Activated CD4-positive, alpha-beta memory T cell treated with anti-CD3 and anti-CD28 coated beads, Interleukin-2, amount 10 ng/mL, durations not matched to agents 7 days and 5 days (primary cell): ENCODE measurements at regions not wholly inside any gene's neighbourhood (a gene's known extent, or its start where the extent isn't known, plus 50 kb on each side); places are given as distances from the start of the nearest gene placed in this dataset.
"Not testable (repeated sequence)": the region's sequence is repeated elsewhere in the genome, so short reads cannot be mapped to it uniquely, and the experiment has no call there.

ENCODE experiments used
- CTCF ChIA-PET: fragments of 350-600 bp; sonication (Branson Sonifier 250); formaldehyde crosslinking; loops from one replicate; lab custom pipeline; 2021; ENCODE audit warnings: antibody characterized with exemption, inconsistent platforms; lab: Charles Lee
- POLR2A ChIA-PET: fragments of 350-600 bp; sonication (Branson Sonifier 250); formaldehyde crosslinking; loops from one replicate; lab custom pipeline; 2021; ENCODE audit warnings: antibody characterized with exemption; lab: Charles Lee
- DNase-seq: peaks from one replicate; pipeline ENCODE4 v3.0.0-alpha.2; 2020
- H3K27ac Mint-ChIP-seq: one replicate; pipeline ENCODE4 v1.8.0; 2021; ENCODE audit warnings: mild to moderate bottlenecking, mixed read lengths
- H3K27me3 Mint-ChIP-seq: one replicate; pipeline ENCODE4 v1.8.0; 2021; ENCODE audit warnings: mixed read lengths
- H3K36me3 Mint-ChIP-seq: one replicate; pipeline ENCODE4 v1.8.0; 2021; ENCODE audit warnings: low read depth, mixed read lengths
- H3K4me1 Mint-ChIP-seq: one replicate; pipeline ENCODE4 v1.8.0; 2021; ENCODE audit warnings: mixed read lengths
- H3K4me3 Mint-ChIP-seq: one replicate; pipeline ENCODE4 v1.8.0; 2021; ENCODE audit warnings: mild to moderate bottlenecking, mixed read lengths
- H3K9me3 Mint-ChIP-seq: one replicate; pipeline ENCODE4 v1.8.0; 2021; ENCODE audit warnings: mixed read lengths

DNA sequence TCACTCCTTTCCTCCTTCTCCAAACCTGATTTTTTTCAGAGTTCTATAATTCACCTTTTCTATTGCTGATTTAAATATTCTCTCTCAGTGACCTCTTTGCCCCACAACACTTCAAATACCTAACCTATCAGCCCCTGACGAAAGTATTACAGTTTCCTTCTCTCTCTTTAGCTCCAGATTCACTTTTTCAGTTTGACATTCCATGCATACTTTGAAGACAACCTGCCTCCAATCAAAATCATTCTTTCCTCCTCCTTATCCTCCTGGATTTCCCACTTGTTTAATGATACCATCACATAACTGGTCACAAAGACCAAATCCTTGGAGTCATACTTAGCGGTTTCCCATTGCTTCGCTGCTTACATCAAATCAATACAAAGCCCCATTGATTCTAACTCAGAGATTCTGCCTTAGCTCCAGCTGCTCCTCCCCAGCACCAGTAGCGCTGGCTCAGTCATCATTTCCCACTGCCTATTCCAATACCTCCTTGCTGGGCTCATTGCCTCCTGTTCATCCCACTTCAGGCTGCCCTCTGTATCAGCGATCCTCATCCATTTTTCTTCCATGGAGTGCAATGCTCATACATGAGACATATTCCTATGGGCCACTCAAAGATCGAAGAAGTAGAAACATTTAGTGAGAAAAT, 240.1 kb downstream of the ZNF92 start:
- H3K4me3 Mint-ChIP-seq, CTCF ChIA-PET, H3K36me3 Mint-ChIP-seq, POLR2A ChIA-PET, H3K4me1 Mint-ChIP-seq, H3K9me3 Mint-ChIP-seq, DNase-seq, H3K27ac Mint-ChIP-seq: not testable (repeated sequence)
- H3K27me3 Mint-ChIP-seq = peaks cover 21% of the 10 kb centered on the region

DNA sequence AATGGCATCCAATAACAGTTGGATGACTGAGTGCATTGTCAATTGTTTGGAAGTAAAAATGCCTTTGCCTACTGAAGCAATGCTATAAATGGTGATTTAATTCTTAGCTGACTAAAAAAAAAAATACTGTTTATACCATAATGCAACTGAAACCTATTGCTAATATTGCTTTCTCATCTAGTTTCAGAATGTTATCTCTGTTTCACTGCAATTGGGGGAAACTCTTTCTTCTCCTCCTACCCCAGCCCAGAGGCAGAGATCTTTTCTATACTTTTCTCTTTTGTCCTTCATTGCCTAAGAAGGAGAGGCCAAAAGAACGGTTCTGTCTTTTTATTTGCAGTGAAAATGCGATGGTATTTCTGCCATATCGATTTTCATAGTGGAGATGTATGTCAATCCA, 242.5 kb downstream of the ZNF92 start:
- POLR2A ChIA-PET, H3K36me3 Mint-ChIP-seq, H3K9me3 Mint-ChIP-seq, CTCF ChIA-PET, H3K27ac Mint-ChIP-seq, DNase-seq, H3K4me3 Mint-ChIP-seq, H3K4me1 Mint-ChIP-seq: not testable (repeated sequence)
- H3K27me3 Mint-ChIP-seq = peaks cover 21% of the 10 kb centered on the region

GRCh38 chr7:65620216-65620615, 246.6 kb downstream of the ZNF92 start:
- POLR2A ChIA-PET, H3K36me3 Mint-ChIP-seq, DNase-seq, H3K4me3 Mint-ChIP-seq, H3K4me1 Mint-ChIP-seq, CTCF ChIA-PET, H3K9me3 Mint-ChIP-seq, H3K27ac Mint-ChIP-seq: not testable (repeated sequence)
- H3K27me3 Mint-ChIP-seq = peaks cover 22% of the 10 kb centered on the region

DNA sequence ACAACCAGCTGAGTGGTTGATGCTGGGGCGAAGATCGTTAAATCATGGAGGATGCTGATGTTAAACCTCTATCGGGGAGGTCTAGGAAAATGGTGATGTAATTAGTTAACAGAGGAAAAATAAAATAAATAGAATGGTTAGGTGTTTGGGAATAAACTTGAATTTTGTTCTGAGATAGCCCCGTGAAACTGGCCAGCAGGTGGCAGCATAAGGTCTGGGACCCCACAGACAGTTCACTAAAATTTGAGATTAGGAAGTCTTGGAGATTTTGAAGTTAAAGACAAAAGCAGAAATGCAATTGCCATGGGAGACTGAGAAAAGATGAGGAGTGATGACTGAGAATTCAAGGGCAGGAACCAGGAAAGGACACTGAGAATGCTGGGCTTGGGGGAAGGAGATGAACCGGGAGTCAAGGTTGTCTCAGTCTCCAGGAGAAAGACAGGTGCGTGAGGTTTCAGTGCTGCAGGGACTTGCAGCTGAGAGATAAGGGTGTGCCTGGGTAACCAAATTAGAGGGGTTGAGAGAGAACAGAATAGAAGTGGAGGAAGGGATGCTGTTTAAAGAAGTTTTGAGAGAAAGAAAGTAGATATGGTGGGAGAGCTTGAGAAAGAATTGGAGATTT, 248.0 kb downstream of the ZNF92 start:
- POLR2A ChIA-PET, H3K36me3 Mint-ChIP-seq, H3K4me1 Mint-ChIP-seq, H3K27ac Mint-ChIP-seq, H3K4me3 Mint-ChIP-seq, H3K9me3 Mint-ChIP-seq: not testable (repeated sequence)
- peak; percentile 24 for DNase-seq
- CTCF ChIA-PET = interaction anchor here (0.5 to 0.7 kb wide), 3 partner anchors 244 to 501 kb away, joined by 3 to 4 read pairs (median 3); no protein-coding TSS in a partner anchor
- H3K27me3 Mint-ChIP-seq = peaks cover 30% of the 10 kb centered on the region

- CTCF ChIA-PET, DNase-seq, POLR2A ChIA-PET, H3K27ac Mint-ChIP-seq, H3K4me1 Mint-ChIP-seq, H3K36me3 Mint-ChIP-seq, H3K4me3 Mint-ChIP-seq, H3K9me3 Mint-ChIP-seq: not testable (repeated sequence)
- H3K27me3 Mint-ChIP-seq = peaks cover 11% of the 10 kb centered on the region
Observed at GRCh38 chr7:65631236-65631635, 241.6 kb upstream of the VKORC1L1 start.

GRCh38 chr7:65633587-65634404, 239.1 kb upstream of the VKORC1L1 start:
- H3K4me3 Mint-ChIP-seq, POLR2A ChIA-PET, CTCF ChIA-PET, H3K9me3 Mint-ChIP-seq, H3K4me1 Mint-ChIP-seq, H3K36me3 Mint-ChIP-seq, H3K27me3 Mint-ChIP-seq, DNase-seq, H3K27ac Mint-ChIP-seq: not testable (repeated sequence)

- H3K36me3 Mint-ChIP-seq, POLR2A ChIA-PET, H3K9me3 Mint-ChIP-seq, H3K4me3 Mint-ChIP-seq, CTCF ChIA-PET, H3K27ac Mint-ChIP-seq, H3K27me3 Mint-ChIP-seq, DNase-seq, H3K4me1 Mint-ChIP-seq: not testable (repeated sequence)
Observed at GRCh38 chr7:65638918-65639317, 234.0 kb upstream of the VKORC1L1 start.

DNA sequence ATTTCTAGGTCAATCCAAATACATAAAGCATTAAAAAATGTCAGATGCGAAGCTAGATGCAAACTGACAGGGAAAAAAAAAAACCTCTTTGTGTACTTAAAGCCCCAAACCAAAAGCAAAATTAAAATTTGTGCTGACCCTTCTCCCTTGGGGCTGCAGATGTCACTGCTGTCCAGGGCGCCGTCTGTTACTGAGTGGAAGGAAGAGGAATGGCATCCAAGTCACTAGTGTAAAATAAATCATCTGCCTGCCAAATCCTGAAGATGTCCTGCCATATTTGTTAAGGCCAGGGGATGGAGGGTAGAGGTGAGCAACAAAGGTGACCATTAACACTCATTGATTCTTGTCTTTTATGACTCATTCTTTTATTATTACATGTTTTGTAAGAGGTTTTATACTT, 233.2 kb upstream of the VKORC1L1 start:
- not testable (repeated sequence) for DNase-seq

DNA sequence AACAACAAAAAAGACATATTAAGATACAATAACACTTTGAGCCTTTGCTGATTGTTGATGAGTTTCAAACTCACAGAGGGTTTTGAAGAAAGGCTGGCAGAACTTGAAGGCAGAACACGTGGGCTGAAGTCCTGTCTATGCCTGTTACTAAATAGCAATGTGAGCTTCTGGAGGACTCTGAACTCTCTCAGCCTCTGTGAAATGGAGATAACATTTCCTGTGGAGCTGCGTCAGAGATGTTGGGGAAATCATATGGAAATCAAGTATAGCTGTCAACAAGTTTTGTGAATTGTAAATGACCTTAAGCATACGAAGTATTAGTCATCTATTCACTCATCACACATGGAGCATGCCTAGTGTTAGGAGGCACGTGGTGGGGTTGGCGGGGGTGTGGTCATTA, 229.4 kb upstream of the VKORC1L1 start:
- H3K4me1 Mint-ChIP-seq, H3K4me3 Mint-ChIP-seq, CTCF ChIA-PET, H3K27ac Mint-ChIP-seq, H3K36me3 Mint-ChIP-seq, H3K27me3 Mint-ChIP-seq, H3K9me3 Mint-ChIP-seq, DNase-seq, POLR2A ChIA-PET: not testable (repeated sequence)

More for the DNA sequence above, 233.2 kb upstream of the VKORC1L1 start:
- H3K27me3 Mint-ChIP-seq, H3K27ac Mint-ChIP-seq, H3K36me3 Mint-ChIP-seq, POLR2A ChIA-PET, CTCF ChIA-PET, H3K4me1 Mint-ChIP-seq, H3K9me3 Mint-ChIP-seq, H3K4me3 Mint-ChIP-seq: not testable (repeated sequence)

DNA sequence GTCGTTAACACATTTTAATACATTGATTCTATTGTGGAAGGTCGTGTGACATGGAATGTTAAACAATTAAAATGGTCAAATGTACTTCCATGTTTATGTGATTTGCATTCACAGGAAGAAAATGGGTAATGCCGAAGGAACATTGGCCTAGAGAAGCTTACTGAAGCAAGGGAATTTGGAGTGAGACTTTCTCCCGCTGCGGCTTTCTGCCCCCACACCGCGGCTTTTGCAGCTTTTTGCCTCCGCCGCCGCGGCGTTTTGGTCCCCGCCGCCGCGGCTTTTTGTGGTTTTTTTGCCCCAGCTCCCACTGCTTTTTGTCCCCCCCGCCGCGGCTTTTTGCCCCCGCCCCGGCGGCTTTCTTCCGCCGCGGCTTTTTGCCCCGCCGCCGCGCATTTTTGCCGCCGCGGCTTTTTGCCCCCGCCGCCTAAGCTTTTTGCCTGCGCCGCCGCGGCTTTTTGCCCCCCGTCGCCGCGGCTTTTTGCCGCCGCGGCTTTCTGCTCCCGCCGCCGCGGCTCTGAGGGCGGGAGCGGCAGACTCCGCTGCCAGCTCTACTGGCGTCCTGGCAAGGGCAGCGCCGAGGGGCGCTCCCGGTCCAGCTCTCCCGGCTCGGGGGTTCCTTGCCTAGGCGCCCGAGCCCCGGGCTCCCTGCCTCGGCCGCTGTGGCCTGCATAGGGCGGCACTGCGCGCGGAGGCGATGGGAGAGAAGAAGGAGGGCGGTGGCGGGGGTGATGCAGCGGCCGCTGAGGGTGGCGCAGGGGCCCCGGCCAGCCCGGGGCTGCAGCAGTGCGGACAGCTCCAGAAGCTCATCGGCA, 225.5 kb upstream of the VKORC1L1 start:
- H3K27me3 Mint-ChIP-seq, H3K27ac Mint-ChIP-seq, DNase-seq, CTCF ChIA-PET, H3K4me3 Mint-ChIP-seq, POLR2A ChIA-PET, H3K36me3 Mint-ChIP-seq, H3K4me1 Mint-ChIP-seq, H3K9me3 Mint-ChIP-seq: not testable (repeated sequence)

GRCh38 chr7:65651174-65651573, 221.7 kb upstream of the VKORC1L1 start:
- H3K4me3 Mint-ChIP-seq, H3K27me3 Mint-ChIP-seq, H3K27ac Mint-ChIP-seq, DNase-seq, CTCF ChIA-PET, H3K4me1 Mint-ChIP-seq, POLR2A ChIA-PET, H3K9me3 Mint-ChIP-seq, H3K36me3 Mint-ChIP-seq: not testable (repeated sequence)

- H3K4me1 Mint-ChIP-seq, H3K36me3 Mint-ChIP-seq, H3K9me3 Mint-ChIP-seq, CTCF ChIA-PET, POLR2A ChIA-PET, H3K27me3 Mint-ChIP-seq, H3K27ac Mint-ChIP-seq, H3K4me3 Mint-ChIP-seq, DNase-seq: not testable (repeated sequence)
Observed at GRCh38 chr7:65651826-65652592, 220.9 kb upstream of the VKORC1L1 start.
